WTC11 (cell line): ENCODE measurements at regions not wholly inside any gene's neighbourhood (a gene's known extent, or its start where the extent isn't known, plus 50 kb on each side); places are given as distances from the start of the nearest gene placed in this dataset.

Experiments used
- ATAC-seq: fragments of 200-7000 bp; cut with Tn5 transposase; 2 replicates; pipeline ENCODE4 v1.10.0; 2021; ENCODE audit warnings: mild to moderate bottlenecking, moderate library complexity
- CTCF ChIA-PET: fragments of 300-600 bp; sonication (Branson Sonifier 250); formaldehyde crosslinking; loops from one replicate; lab custom pipeline; 2021; ENCODE audit warnings: antibody characterized with exemption; lab: Charles Lee
- POLR2A ChIA-PET: fragments of 350-600 bp; sonication (Branson Sonifier 250); formaldehyde crosslinking; loops from one replicate; lab custom pipeline; 2021; ENCODE audit warnings: antibody characterized with exemption; lab: Charles Lee
- DNase-seq: peaks from one replicate; pipeline ENCODE4 v3.0.0; 2021; ENCODE audit warnings: low spot score
- H3K27ac Mint-ChIP-seq: 2 replicates; pipeline ENCODE4 v1.8.0; 2021; ENCODE audit warnings: mixed read lengths
- H3K27me3 Mint-ChIP-seq: 2 replicates; pipeline ENCODE4 v1.8.0; 2021; ENCODE audit warnings: low read depth, mild to moderate bottlenecking, moderate library complexity, mixed read lengths
- H3K36me3 Mint-ChIP-seq: 2 replicates; pipeline ENCODE4 v1.8.0; 2021; ENCODE audit warnings: mixed read lengths
- H3K4me1 Mint-ChIP-seq: 2 replicates; pipeline ENCODE4 v1.8.0; 2022; ENCODE audit warnings: mixed read lengths
- H3K4me3 Mint-ChIP-seq: 2 replicates; pipeline ENCODE4 v1.8.0; 2021; ENCODE audit warnings: mild to moderate bottlenecking, moderate library complexity, mixed read lengths
- H3K9me3 Mint-ChIP-seq: 2 replicates; pipeline ENCODE4 v1.8.0; 2021; ENCODE audit warnings: mixed read lengths
- ATF2 ChIP-seq: sonication (generic); formaldehyde crosslinking; IDR thresholded peaks from 2 replicates; pipeline ENCODE4 v1.8.1; 2022; ENCODE audit warnings: low read depth, missing genetic modification reagents, borderline replicate concordance
- ATF3 ChIP-seq: sonication (generic); formaldehyde crosslinking; conservative IDR thresholded peaks from 2 replicates; pipeline ENCODE4 v1.8.1; 2022; ENCODE audit warnings: mild to moderate bottlenecking, missing genetic modification reagents
- CTCF ChIP-seq: fragments of 200-600 bp; IDR thresholded peaks from 2 replicates; pipeline ENCODE4 v1.8.0; 2022; ENCODE audit warnings: antibody characterized with exemption
- E2F5 ChIP-seq: sonication (generic); formaldehyde crosslinking; IDR thresholded peaks from 2 replicates; pipeline ENCODE4 v1.8.1; 2022; ENCODE audit warnings: mild to moderate bottlenecking, moderate library complexity, missing genetic modification reagents
- ELF4 ChIP-seq: sonication (generic); formaldehyde crosslinking; IDR thresholded peaks from 2 replicates; pipeline ENCODE4 v1.8.1; 2022; ENCODE audit warnings: low read depth, mild to moderate bottlenecking, moderate library complexity, missing genetic modification reagents
- EMX1 ChIP-seq: fragments of 250-450 bp; sonication (Bioruptor Pico); IDR thresholded peaks from 2 replicates; pipeline ENCODE4 v1.8.0; 2021; ENCODE audit warnings: mild to moderate bottlenecking
- ERG ChIP-seq: fragments of 250-450 bp; sonication (Bioruptor Pico); IDR thresholded peaks from 2 replicates; pipeline ENCODE4 v1.8.0; 2021; ENCODE audit warnings: mild to moderate bottlenecking
- ETV6 ChIP-seq: sonication (generic); formaldehyde crosslinking; IDR thresholded peaks from 2 replicates; pipeline ENCODE4 v1.8.1; 2022; ENCODE audit warnings: mild to moderate bottlenecking, missing genetic modification reagents
- FOXP4 ChIP-seq: sonication (generic); formaldehyde crosslinking; IDR thresholded peaks from 2 replicates; pipeline ENCODE4 v1.8.0; 2022; ENCODE audit warnings: mild to moderate bottlenecking, missing genetic modification reagents
- GTF2I ChIP-seq: fragments of 250-450 bp; sonication (Bioruptor Pico); conservative IDR thresholded peaks from 2 replicates; pipeline ENCODE4 v1.4.0; 2021; ENCODE audit warnings: mild to moderate bottlenecking
- IRF1 ChIP-seq: sonication (generic); formaldehyde crosslinking; IDR thresholded peaks from 2 replicates; pipeline ENCODE4 v1.8.0; 2023; ENCODE audit warnings: missing genetic modification reagents
- MAX ChIP-seq: sonication (generic); formaldehyde crosslinking; IDR thresholded peaks from 2 replicates; pipeline ENCODE4 v1.8.0; 2022; ENCODE audit warnings: mild to moderate bottlenecking, missing genetic modification reagents
- TCF7 ChIP-seq: sonication (generic); formaldehyde crosslinking; IDR thresholded peaks from 2 replicates; pipeline ENCODE4 v1.8.0; 2022; ENCODE audit warnings: mild to moderate bottlenecking, low read depth, missing genetic modification reagents, moderate library complexity
- TEAD1 ChIP-seq: sonication (generic); formaldehyde crosslinking; IDR thresholded peaks from 2 replicates; pipeline ENCODE4 v1.8.0; 2022; ENCODE audit warnings: mild to moderate bottlenecking, missing genetic modification reagents
- TEAD4 ChIP-seq: sonication (generic); formaldehyde crosslinking; IDR thresholded peaks from 2 replicates; pipeline ENCODE4 v1.8.0; 2022; ENCODE audit warnings: mild to moderate bottlenecking, missing genetic modification reagents
- ZNF396 ChIP-seq: fragments of 250-450 bp; sonication (Bioruptor Pico); IDR thresholded peaks from 2 replicates; pipeline ENCODE4 v1.8.0; 2021; ENCODE audit warnings: mild to moderate bottlenecking, moderate library complexity, borderline replicate concordance
- ZNF512 ChIP-seq: sonication (generic); formaldehyde crosslinking; IDR thresholded peaks from 2 replicates; pipeline ENCODE4 v1.8.1; 2022; ENCODE audit warnings: missing genetic modification reagents, borderline replicate concordance

- H3K4me3 Mint-ChIP-seq = no peak overlapping the region
- H3K27ac Mint-ChIP-seq = no peak overlapping the region
- POLR2A ChIA-PET = no interaction called here
These were observed 420.9 kb downstream of the IRX2 start for GRCh38 chr5:2330325-2331130.

More at GRCh38 chr5:2330325-2331130, 420.9 kb downstream of the IRX2 start:
- TF ChIP-seq ELF4 (CRISPR knock-in tag) = no peak
- no peak for TF ChIP-seq ZNF396 (CRISPR knock-in tag)
- no peak for TF ChIP-seq MAX (CRISPR knock-in tag)
- no peak for TF ChIP-seq TEAD1
- TF ChIP-seq GTF2I (CRISPR knock-in tag) = no peak
- no peak for TF ChIP-seq FOXP4 (CRISPR knock-in tag)
- no peak for TF ChIP-seq EMX1 (CRISPR knock-in tag)
- TF ChIP-seq CTCF = no peak
- no peak for TF ChIP-seq E2F5
- no peak for TF ChIP-seq ATF2
- no peak for TF ChIP-seq ATF3 (CRISPR knock-in tag)
- TF ChIP-seq TCF7 (CRISPR knock-in tag) = no peak
- TF ChIP-seq ERG (CRISPR knock-in tag) = no peak
- TF ChIP-seq ETV6 (CRISPR knock-in tag) = no peak
- no peak for TF ChIP-seq TEAD4
- no peak for TF ChIP-seq ZNF512 (CRISPR knock-in tag)
- TF ChIP-seq IRF1 (CRISPR knock-in tag) = no peak
- CTCF ChIA-PET = no interaction called here
- ATAC-seq (no peak), DNase-seq (no peak)
- Mint-ChIP-seq H3K9me3 (peaks cover 13% of the 10 kb centered on the region), H3K27me3 (no peaks in the 10 kb centered on the region), H3K4me1 (peaks cover 12% of the 10 kb centered on the region), H3K36me3 (no peaks in the 10 kb centered on the region)
